Embryonic facial prominence (tissue), 1 donor: ENCODE measurements at regions not wholly inside any gene's neighbourhood (a gene's known extent, or its start where the extent isn't known, plus 50 kb on each side); places are given as distances from the start of the nearest gene placed in this dataset.

ENCODE experiments used
- DNase-seq: peaks from one replicate; pipeline ENCODE4 v3.0.0-alpha.2; 2016; ENCODE audit errors: extremely low spot score

- no peak for DNase-seq
Measured at GRCh38 chr9:99531313-99531712, 290.4 kb upstream of the NR4A3 start.

- DNase-seq: no peak
Measured at GRCh38 chr9:99533421-99533820, 288.3 kb upstream of the NR4A3 start.

- DNase-seq: no peak
Measured at GRCh38 chr9:99537996-99538395, 283.7 kb upstream of the NR4A3 start.

- no peak for DNase-seq
Measured at GRCh38 chr9:99544526-99544925, 277.2 kb upstream of the NR4A3 start.

GRCh38 chr9:99549441-99549840 is 272.2 kb upstream of the NR4A3 start:
- DNase-seq: no peak

- DNase-seq: no peak
Measured at GRCh38 chr9:99555792-99556191, 265.9 kb upstream of the NR4A3 start.

- no peak for DNase-seq
Measured at GRCh38 chr9:99556998-99557397, 264.7 kb upstream of the NR4A3 start.

GRCh38 chr9:99557816-99558215 is 263.9 kb upstream of the NR4A3 start:
- no peak for DNase-seq

GRCh38 chr9:99559776-99560175 is 261.9 kb upstream of the NR4A3 start:
- DNase-seq: no peak

GRCh38 chr9:99560561-99560960 is 261.1 kb upstream of the NR4A3 start:
- no peak for DNase-seq

- DNase-seq: no peak
Measured at GRCh38 chr9:99561509-99561917, 260.2 kb upstream of the NR4A3 start.

GRCh38 chr9:99561961-99562565 is 259.6 kb upstream of the NR4A3 start:
- DNase-seq: no peak

GRCh38 chr9:99563364-99563763 is 258.3 kb upstream of the NR4A3 start:
- DNase-seq: no peak

- DNase-seq: no peak
Measured at GRCh38 chr9:99565203-99565602, 256.5 kb upstream of the NR4A3 start.

GRCh38 chr9:99567436-99567835 is 254.2 kb upstream of the NR4A3 start:
- no peak for DNase-seq

- no peak for DNase-seq
Measured at GRCh38 chr9:99569840-99570239, 251.8 kb upstream of the NR4A3 start.

- no peak for DNase-seq
Measured at GRCh38 chr9:99572567-99572966, 249.1 kb upstream of the NR4A3 start.

- DNase-seq: no peak
Measured at GRCh38 chr9:99573085-99573484, 248.6 kb upstream of the NR4A3 start.

- no peak for DNase-seq
Measured at GRCh38 chr9:99573886-99574285, 247.8 kb upstream of the NR4A3 start.

GRCh38 chr9:99576002-99576401 is 245.7 kb upstream of the NR4A3 start:
- no peak for DNase-seq

GRCh38 chr9:99576876-99577275 is 244.8 kb upstream of the NR4A3 start:
- DNase-seq: no peak

- no peak for DNase-seq
Measured at GRCh38 chr9:99577351-99577750, 244.3 kb upstream of the NR4A3 start.

- no peak for DNase-seq
Measured at GRCh38 chr9:99578666-99579065, 243.0 kb upstream of the NR4A3 start.

GRCh38 chr9:99579964-99580363 is 241.7 kb upstream of the NR4A3 start:
- DNase-seq: no peak
